Epidermal melanocyte (primary cell): ENCODE measurements at regions not wholly inside any gene's neighbourhood (a gene's known extent, or its start where the extent isn't known, plus 50 kb on each side); places are given as distances from the start of the nearest gene placed in this dataset.

Experiments used
- DNase-seq: peaks from one replicate; pipeline ENCODE4 v3.0.0; 2011; ENCODE audit warnings: low spot score; ENCODE audit not compliant: insufficient read length

GRCh38 chr13:53822136-53822535 is 793.5 kb downstream of the OLFM4 start:
- no peak for DNase-seq

- no peak for DNase-seq
Measured at GRCh38 chr13:53839461-53839860, 810.8 kb downstream of the OLFM4 start.

- no peak for DNase-seq
Measured at GRCh38 chr13:53844473-53845146, 816.0 kb downstream of the OLFM4 start.

- DNase-seq = no peak
Measured at GRCh38 chr13:53847502-53847901, 818.9 kb downstream of the OLFM4 start.

- DNase-seq = no peak
Measured at GRCh38 chr13:53848366-53848961, 819.9 kb downstream of the OLFM4 start.

GRCh38 chr13:53854321-53854720 is 825.7 kb downstream of the OLFM4 start:
- DNase-seq = no peak

GRCh38 chr13:53856573-53857195 is 828.1 kb downstream of the OLFM4 start:
- DNase-seq = no peak

GRCh38 chr13:53863520-53863919 is 834.9 kb downstream of the OLFM4 start:
- no peak for DNase-seq

GRCh38 chr13:53873558-53873957 is 844.9 kb downstream of the OLFM4 start:
- no peak for DNase-seq

- no peak for DNase-seq
Measured at GRCh38 chr13:53878861-53879260, 850.2 kb downstream of the OLFM4 start.

GRCh38 chr13:53885997-53886396 is 857.4 kb downstream of the OLFM4 start:
- no peak for DNase-seq

GRCh38 chr13:53890696-53891095 is 862.1 kb downstream of the OLFM4 start:
- no peak for DNase-seq

GRCh38 chr13:53901593-53901992 is 873.0 kb downstream of the OLFM4 start:
- DNase-seq = no peak

GRCh38 chr13:53907891-53908290 is 879.3 kb downstream of the OLFM4 start:
- no peak for DNase-seq

- DNase-seq = no peak
Measured at GRCh38 chr13:53920916-53921315, 892.3 kb downstream of the OLFM4 start.

GRCh38 chr13:53921473-53921872 is 892.9 kb downstream of the OLFM4 start:
- DNase-seq = no peak

- DNase-seq = no peak
Measured at GRCh38 chr13:53941588-53942190, 913.1 kb downstream of the OLFM4 start.

- no peak for DNase-seq
Measured at GRCh38 chr13:53946500-53946899, 917.9 kb downstream of the OLFM4 start.

GRCh38 chr13:53953183-53953582 is 924.6 kb downstream of the OLFM4 start:
- no peak for DNase-seq
